HG03108 (cell line): ENCODE measurements at regions not wholly inside any gene's neighbourhood (a gene's known extent, or its start where the extent isn't known, plus 50 kb on each side); places are given as distances from the start of the nearest gene placed in this dataset.
A peak's percentile ranks its signal among the peaks of the same experiment; 100 is the strongest.
"Not testable (repeated sequence)": the region's sequence is repeated elsewhere in the genome, so short reads cannot be mapped to it uniquely, and the experiment has no call there.

Experiments
- ATAC-seq: cut with Tn5 transposase; IDR thresholded peaks from one replicate; pipeline ENCODE4 v1.9.1; 2021; ENCODE audit warnings: moderate library complexity; ENCODE audit not compliant: unreplicated experiment

DNA sequence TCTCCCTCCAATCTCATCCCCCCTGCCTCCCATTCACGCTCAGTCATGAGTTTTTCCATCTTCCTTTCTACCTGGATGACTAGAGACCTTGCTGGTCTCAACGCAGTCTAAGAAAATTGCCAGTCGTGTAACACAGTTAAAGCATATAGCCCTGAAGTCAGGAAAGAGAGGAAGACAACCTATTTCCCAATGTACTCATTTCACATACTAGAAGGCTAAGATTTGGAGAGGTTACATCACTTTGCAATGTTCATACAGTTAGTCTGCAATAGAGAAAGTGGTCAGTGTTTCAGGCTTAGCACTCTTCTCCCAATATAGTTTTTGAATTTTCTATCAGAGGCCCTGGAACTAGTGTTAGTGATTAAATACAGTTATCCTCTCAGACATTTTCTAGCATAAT, 278.6 kb downstream of the EDEM1 start:
- ATAC-seq, result no peak

- ATAC-seq, result no peak
Measured at GRCh38 chr3:5466717-5467116, 279.2 kb downstream of the EDEM1 start.

GRCh38 chr3:5473471-5473870, 286.0 kb downstream of the EDEM1 start:
- peak; percentile 69 for ATAC-seq

- no peak for ATAC-seq
Measured at GRCh38 chr3:5476403-5476802, 288.9 kb downstream of the EDEM1 start.

DNA sequence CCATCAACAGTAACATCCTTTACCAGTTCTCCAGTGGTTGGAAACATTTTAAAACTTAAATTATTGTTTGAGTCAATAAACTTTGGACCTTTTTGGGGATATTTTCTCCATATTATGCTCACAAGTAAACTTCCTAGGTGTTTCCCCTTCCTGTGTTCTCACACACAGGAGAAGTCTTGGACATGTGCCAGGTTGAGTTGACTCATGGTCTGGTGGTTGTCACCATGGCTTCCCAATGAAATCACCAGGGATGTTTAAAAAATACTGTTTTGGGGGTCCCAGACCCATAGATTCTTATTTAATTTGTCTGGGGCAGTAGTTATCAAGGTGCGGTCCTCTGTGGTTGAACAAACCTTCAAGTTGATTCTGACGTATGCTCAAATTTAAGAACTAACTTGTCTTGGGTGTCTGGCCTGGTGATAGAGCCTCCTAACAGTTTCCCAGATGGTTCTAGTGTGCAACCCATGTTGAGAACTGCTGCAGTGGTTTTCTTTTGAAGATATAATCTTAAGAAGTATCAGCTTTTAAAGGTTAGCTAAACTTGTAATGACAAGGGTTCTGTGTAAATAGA, 291.8 kb downstream of the EDEM1 start:
- ATAC-seq, result no peak

DNA sequence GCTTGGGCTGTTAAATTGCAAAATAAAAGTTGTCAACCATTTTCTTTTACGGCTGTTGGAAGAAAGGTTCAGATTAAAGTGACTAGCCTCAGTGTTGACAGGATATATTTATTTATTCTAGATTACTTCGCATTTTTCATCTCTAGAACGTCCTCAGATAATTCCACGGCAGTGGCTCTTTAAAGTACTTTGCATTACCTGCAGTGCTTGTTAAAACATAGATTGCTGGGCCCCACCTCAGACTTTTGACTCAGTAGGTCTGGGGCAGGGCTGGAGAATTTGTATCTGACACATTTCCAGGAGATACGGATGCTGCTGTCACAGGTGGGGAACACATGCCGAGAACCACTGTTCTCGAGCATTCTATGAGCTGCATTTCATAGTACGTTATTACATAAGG, 292.7 kb downstream of the EDEM1 start:
- ATAC-seq, result no peak

GRCh38 chr3:5485427-5485826, 297.9 kb downstream of the EDEM1 start:
- no peak for ATAC-seq

GRCh38 chr3:5488771-5489170, 301.3 kb downstream of the EDEM1 start:
- no peak for ATAC-seq

DNA sequence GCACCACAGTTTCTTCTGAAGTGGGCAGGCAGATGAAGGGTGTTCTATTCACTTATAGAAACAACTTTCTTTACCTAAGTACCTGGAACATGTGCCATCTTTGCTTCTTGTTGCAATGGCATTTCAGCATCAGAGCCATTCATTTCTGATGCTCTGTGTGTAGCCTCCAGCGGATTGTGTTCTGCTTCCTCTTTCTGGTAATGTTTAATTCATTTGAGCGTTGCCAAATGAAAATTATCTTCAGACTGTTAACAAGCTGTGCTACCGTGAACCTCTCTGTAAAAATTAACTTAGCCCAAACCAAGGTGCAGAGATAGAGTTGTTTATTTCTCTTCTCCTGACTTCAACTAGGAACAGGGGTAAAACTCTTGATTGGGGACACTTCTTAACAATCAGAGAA, 302.0 kb downstream of the EDEM1 start:
- peak; percentile 91 for ATAC-seq

DNA sequence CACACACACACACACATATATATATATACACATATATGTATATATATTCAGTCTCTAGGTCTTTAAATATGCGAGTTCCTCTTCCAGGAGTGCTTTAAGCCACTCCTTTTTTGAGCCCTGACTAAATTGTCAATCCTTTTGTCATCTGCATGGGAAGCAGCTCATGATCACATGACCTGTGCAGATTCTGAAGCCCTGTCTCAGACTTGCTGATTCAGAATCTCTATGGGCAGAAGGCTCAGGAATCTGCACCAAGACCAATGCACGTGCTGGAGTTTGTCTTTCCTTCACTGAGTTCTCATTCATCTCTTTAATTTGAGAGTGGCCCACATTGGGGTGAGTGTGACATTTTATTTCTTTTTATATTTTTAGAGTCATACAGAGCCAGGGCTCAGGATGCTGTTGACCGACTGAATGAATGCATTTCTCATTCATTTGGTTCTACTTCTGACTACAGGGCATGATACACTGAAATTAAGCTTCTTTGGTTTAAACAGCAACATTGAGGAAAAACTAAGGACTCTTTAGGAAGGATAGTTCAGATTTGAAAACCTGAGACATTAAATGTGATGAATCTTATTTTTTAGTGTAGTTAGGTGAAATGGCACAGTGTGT, 307.5 kb downstream of the EDEM1 start:
- ATAC-seq, result no peak

- ATAC-seq, result no peak
Measured at GRCh38 chr3:5497497-5497896, 310.0 kb downstream of the EDEM1 start.

GRCh38 chr3:5498981-5499380, 311.5 kb downstream of the EDEM1 start:
- ATAC-seq, result peak; percentile 17

DNA sequence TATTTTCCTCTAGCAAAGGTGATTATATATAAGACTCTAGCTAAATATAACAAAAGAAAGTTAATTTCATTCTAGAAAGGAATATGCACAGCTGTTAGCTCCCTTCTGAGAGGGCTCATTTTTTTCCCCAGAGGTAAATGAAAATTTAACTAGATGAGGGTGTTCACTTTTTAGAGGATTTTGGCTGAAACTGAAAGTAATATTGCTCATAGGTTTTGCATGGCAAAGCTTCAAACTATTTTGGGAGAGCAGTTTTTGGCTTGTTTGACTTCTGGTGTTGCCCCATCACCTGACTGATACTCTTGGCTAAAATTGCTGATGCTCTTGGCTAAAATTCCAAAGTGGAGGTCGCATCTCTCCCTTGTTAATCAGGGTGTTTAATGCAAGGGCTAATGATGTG, 311.9 kb downstream of the EDEM1 start:
- peak; percentile 81 for ATAC-seq

GRCh38 chr3:5503136-5503535, 315.6 kb downstream of the EDEM1 start:
- ATAC-seq, result no peak

- ATAC-seq, result no peak
Measured at GRCh38 chr3:5504135-5504534, 316.6 kb downstream of the EDEM1 start.

DNA sequence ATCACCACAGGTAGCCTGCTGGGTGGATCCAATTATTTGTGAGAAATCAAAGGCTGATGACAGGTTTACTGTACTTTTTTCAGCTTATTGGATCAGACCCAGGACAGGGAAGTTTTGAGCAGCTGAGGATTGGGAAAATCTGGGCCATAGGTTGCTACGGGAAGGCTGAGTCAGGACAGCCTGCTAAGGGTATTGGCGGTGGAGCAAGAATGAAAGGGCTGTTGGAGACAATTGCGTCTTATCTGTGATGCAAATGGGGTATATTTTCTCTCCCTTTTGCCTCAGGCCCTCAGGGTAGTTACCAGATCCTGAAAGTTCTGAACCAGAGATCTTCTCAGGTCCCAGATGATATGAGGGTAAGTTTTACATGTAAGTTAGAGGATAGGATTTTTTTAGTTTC, 317.7 kb downstream of the EDEM1 start:
- ATAC-seq, result no peak

DNA sequence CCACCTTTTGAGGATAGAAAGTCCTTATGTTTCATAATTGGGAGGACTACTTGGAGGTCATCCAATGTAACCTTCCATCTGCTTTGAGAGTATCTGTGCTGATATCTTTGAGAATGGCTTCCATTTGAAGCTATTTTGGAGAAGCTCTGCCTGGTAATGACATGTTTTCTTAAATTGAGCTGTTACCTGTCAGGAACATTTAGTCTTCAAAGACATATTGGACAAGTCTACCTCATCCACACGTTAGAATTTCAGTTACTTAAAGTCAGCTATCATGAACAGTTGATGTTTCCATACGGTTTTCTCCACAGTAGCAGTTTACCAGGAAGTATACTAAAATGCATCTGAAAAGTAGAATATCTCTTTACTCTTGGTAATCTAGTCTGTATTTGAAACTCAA, 318.5 kb downstream of the EDEM1 start:
- no peak for ATAC-seq

- not testable (repeated sequence) for ATAC-seq
Measured at GRCh38 chr3:5508860-5509259, 321.4 kb downstream of the EDEM1 start.

DNA sequence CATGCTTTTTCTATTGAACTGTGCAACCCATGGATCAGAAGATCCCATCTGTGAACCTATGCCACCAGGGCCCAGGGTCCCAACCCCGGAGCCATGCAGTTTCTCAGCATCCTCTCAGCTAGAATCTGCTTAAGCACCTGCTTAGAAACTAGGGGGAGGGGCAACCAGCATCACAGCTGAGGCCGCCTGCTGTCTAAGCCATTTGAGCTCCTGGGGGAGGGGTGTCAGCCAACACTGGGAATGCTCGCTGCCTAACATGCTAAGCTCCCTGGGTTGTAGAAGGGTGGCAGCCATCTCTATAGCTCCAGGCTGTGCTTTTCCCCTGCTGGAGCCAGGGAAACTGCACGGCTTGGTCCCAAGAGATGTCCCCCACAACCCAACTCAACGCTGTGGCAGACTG, 322.8 kb downstream of the EDEM1 start:
- ATAC-seq, result no peak

DNA sequence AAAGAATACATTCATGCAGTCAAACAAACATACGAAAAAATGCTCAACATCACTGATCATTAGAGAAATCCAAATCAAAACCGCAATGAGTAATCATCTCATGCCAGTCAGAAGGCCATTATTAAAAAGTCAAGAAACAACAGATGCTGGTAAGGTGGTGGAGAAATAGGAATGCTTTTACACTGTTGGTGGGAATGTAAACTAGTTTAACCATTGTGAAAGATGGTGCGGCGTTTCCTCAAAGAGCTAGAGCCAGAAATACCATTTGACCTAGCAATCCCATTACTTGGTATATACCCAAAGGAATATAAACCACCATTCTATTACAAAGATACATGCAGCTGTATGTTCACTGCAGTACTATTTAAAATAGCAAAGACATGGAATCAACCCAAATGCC, 330.4 kb downstream of the EDEM1 start:
- ATAC-seq, result no peak

DNA sequence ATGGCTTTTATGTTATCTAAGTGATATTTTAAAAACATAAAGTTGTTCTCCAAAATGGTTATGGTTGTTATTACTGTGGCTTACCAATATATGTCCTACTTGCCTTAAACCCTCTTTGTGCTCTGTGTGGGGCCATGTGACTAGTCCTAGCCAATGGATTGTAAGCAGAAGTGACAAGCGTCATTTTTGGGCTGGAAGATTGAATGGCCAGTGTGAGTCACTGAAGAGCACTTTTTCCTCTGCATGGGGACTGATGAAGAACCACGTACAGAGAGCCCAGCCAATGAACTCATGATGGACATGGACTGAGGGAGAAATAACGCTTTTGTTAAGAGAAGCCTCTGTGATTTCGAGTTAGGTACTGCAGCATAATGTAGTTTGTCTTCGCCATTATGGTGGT, 332.7 kb downstream of the EDEM1 start:
- no peak for ATAC-seq

DNA sequence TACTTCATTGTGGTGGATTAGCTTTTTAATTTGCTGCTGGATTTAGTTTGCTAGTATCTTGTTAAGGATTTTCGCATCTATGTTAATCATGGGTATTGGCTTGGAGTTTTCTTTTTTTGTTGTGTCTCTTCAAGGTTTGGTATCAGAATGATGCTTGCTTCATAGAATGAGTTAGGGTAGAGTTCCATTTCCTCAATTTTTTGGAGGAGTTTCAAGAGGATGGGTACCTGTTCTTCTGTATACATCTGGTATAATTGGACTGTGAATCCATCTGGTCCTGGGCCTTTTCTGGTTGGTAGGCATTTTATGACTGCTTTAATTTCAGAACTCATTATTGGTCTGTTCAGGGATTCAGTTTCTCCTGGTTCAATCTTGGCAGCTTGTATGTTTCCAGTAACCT, 335.6 kb downstream of the EDEM1 start:
- no peak for ATAC-seq

- no peak for ATAC-seq
Measured at GRCh38 chr3:5531039-5531438, 343.5 kb downstream of the EDEM1 start.
